Muscle of arm (tissue), 1 donor: ENCODE measurements at regions not wholly inside any gene's neighbourhood (a gene's known extent, or its start where the extent isn't known, plus 50 kb on each side); places are given as distances from the start of the nearest gene placed in this dataset.
"Not testable (repeated sequence)": the region's sequence is repeated elsewhere in the genome, so short reads cannot be mapped to it uniquely, and the experiment has no call there.

Experiments used
- DNase-seq: peaks from one replicate; pipeline ENCODE4 v3.0.0-alpha.2; 2013

DNA sequence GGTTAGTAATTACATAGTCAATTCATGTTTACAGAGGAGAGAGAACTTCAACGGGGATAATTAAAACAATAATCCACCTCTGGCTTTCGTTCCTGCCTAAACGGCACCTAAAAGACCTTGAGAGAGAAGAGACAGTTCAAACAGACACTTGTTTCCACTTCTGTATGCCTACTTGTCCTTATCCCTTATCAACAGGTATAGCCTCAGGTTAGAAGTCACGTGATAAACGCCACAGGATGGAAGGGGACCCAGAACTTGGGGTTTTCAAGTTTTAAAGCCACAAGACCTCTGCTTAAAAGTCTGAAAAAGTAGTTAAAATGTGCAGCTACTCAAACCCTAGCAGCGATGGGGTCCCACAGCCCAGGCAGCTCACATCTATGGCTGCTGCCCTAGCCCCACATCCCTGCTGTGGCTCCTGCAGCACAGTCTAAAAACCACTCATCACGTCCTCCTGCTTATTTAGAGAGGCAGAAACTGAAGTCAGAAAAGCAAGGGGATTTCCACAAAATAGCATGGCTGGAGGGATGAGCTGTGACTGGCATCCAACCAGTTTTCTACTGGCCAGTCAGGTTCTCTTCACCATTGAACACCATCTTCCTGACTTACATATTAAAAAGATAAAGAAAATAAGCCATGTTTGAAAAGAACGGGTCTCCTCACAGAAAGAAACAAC lies 51.2 kb upstream of the SEC16B start:
- no peak for DNase-seq

- no peak for DNase-seq
Measured at GRCh38 chr1:178021950-178022349, 52.1 kb upstream of the SEC16B start.

- no peak for DNase-seq
Measured at GRCh38 chr1:178023181-178023618, 53.3 kb upstream of the SEC16B start.

DNA sequence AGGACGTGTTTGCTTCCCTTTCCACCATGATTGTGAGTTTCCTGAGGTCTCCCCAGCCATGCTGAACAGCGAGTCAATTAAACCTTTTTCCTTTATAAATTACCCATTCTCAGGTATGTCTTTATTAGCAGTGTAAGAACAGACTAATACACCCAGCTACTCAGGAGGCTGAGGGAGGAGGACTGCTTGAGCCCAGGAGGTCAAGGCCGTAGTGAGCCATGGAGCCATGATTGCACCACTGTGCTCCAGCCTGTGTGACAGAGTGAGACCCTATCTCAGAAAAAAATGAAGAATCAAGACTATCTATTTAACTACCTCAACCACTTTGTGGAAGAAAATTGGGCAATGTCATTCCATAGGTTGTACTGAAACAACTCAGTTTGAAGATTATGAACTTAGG lies 54.6 kb upstream of the SEC16B start:
- DNase-seq = no peak

DNA sequence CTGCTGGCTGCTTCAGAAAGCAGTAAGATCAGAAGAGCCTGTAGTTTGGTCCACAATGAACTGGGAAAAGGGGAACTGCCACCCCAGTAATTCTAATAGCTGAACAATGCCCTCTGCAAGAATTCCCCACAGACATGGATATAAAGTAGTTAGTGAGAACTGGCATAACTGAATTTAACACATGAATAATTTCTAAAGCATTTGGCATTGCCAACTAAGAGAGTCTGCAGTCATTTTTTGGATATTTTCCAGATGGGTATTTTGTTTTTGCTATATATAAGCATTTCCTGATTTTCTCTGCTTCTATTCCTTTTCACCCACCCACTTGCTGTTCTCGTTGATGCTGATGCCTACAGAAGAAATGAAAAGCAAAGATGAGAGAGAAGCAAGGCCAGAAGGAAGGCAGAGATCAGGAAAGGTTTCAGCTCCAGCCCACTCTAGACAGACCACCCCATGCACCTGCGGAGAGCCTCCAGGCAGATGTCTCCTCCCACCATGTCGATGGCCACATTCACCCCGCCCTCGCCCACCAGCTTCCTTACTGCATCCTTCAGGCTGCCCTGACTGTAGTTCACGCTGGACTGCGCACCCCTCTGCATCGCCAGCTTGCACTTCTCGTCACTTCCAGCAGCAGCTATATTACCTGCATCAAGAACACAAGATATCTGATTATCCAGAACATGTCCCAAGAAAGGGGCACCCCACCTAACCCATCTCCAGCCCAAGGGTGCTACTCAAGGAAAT lies 55.9 kb upstream of the SEC16B start:
- no peak for DNase-seq

- no peak for DNase-seq
Measured at GRCh38 chr1:178028841-178029481, 59.1 kb upstream of the SEC16B start.

- DNase-seq = no peak
Measured at GRCh38 chr1:178030467-178030866, 60.6 kb upstream of the SEC16B start.

DNA sequence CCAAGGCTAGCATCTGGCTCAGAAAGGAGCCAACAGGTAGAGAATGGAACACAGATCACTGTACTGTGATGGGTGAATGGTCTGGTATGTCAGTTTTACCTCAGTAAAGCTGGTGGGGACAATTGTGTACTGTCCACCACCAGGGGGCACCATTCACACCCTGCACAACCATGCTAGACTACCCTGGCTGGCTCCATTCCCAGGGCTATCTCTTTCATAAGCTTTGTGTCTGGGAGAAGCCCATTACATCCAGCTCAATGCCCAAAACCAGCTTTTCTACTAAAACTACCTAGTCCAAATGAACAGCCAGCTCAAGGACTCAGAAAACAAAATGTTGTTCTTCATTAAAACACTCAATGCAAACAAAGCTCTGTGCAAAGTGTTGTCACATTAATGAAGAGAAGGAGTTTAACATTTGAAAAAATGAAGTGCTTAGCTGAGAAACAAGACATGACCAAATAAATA lies 62.0 kb upstream of the RASAL2 start:
- peak; percentile 69 for DNase-seq

DNA sequence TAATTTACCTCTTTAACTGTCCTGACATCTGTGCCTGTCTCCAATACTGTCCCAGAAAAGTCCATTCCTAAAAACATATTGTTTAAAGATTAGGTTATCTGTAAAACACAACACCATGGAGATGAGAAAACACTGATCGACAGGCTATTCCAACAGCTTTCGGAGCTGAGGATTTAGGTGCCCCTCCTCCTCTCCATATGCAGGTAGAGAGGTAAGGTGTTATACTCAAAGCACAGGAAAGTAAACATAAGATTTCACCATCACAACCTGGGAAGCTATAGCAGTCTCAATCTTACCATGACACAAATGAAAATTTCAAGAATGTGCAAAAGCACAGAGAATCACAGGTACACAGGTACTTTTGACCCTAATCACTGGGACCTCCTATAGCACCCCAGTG lies 60.9 kb upstream of the RASAL2 start:
- no peak for DNase-seq

DNA sequence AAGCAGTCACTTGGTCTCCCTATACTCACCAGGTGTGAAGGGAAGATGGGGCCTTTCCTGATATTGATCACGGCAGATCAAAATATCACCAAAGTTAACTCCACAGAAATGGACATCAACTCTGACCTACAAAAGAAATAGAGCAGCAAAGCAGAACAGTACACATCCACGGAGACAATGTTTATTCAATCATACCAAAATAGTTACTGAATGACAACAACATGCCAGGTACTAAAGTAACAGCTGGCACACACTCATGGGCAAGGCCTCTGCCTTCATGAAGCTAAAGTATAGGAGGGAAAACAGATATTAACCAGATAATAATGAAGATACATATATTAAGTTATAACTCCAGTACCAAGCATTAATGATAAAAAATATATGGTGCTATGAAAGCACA lies 59.2 kb upstream of the RASAL2 start:
- no peak for DNase-seq

DNA sequence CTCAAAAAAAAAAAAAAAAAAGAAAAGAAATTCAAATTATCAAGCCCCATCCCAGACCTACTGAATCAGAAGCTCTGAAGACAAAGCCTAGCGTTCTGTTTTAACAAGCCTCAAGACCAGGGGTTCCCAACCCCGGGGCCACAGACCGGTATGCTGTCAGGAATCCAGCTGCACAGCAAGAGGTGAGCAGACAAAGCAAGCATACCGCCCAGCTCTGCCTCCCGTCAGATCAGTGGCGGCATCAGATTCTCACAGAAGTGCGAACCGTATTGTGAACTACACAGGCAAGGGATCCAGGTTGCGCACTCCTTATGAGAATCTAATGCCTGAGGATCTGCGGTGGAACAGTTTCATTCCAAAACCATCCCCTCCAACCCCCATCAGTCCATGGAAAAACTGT lies 57.8 kb upstream of the RASAL2 start:
- DNase-seq = no peak

- DNase-seq = peak; percentile 65
Measured at GRCh38 chr1:178037510-178038253, 56.2 kb upstream of the RASAL2 start.

DNA sequence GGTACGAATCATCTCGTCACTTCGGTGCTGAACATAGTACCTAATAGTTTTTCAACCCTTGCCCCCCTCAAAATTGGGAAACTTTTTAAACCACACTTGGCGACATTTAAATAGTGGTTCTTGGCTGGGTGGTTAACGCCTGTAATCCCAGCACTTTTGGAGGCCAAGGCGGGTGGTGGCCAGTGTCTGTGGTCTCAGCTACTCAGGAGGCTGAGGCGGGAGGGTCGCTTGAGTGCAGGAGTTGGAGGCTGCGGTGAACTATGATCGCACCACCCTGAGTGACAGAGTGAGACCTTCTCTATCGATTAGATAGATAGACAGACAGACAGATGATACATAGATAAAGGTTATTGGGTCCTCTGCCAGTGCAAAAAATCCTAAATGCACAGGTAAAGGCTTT lies 55.5 kb upstream of the RASAL2 start:
- DNase-seq = no peak

DNA sequence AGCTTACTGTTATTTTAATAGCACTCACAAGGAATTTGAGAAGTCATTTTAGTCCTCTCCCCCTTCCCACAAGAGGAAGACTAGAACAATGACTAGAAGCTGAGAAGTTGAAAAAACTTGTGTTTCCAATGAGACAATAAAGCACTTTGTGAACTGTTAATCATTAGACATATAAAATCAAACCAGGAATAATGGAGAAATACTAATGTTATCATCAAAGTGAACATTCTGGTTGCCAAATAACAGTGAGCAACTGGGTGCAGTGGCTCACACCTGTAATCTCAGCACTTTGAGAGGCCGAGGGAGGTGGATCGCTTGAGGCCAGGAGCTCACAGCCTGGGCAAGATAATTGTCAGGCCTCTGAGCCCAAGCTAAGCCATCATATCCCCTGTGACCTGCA lies 54.0 kb upstream of the RASAL2 start:
- no peak for DNase-seq

- DNase-seq = not testable (repeated sequence)
Measured at GRCh38 chr1:178043940-178044339, 50.0 kb upstream of the RASAL2 start.
